Activated CD4-positive, alpha-beta T cell treated with anti-CD3 and anti-CD28 coated beads for 1 hour (primary cell): ENCODE measurements at regions not wholly inside any gene's neighbourhood (a gene's known extent, or its start where the extent isn't known, plus 50 kb on each side); places are given as distances from the start of the nearest gene placed in this dataset.

Source experiments
- DNase-seq: peaks from one replicate; pipeline ENCODE4 v3.0.0-alpha.2; 2020

GRCh38 chr5:133760532-133760931, 148.2 kb upstream of the FSTL4 start:
- DNase-seq: no peak

- no peak for DNase-seq
Measured at GRCh38 chr5:133758641-133759040, 146.3 kb upstream of the FSTL4 start.

- DNase-seq: no peak
Measured at GRCh38 chr5:133757396-133757945, 145.1 kb upstream of the FSTL4 start.

GRCh38 chr5:133756756-133757155, 144.4 kb upstream of the FSTL4 start:
- DNase-seq: no peak

- DNase-seq: no peak
Measured at GRCh38 chr5:133756036-133756435, 143.7 kb upstream of the FSTL4 start.

GRCh38 chr5:133754575-133755169, 142.3 kb upstream of the FSTL4 start:
- no peak for DNase-seq

- DNase-seq: no peak
Measured at GRCh38 chr5:133753856-133754255, 141.5 kb upstream of the FSTL4 start.

- no peak for DNase-seq
Measured at GRCh38 chr5:133751846-133752245, 139.5 kb upstream of the FSTL4 start.

- no peak for DNase-seq
Measured at GRCh38 chr5:133751421-133751820, 139.1 kb upstream of the FSTL4 start.

GRCh38 chr5:133750856-133751255, 138.5 kb upstream of the FSTL4 start:
- no peak for DNase-seq

GRCh38 chr5:133750356-133750755, 138.0 kb upstream of the FSTL4 start:
- DNase-seq: no peak

GRCh38 chr5:133749331-133749985, 137.1 kb upstream of the FSTL4 start:
- no peak for DNase-seq

- DNase-seq: no peak
Measured at GRCh38 chr5:133746834-133747233, 134.5 kb upstream of the FSTL4 start.

GRCh38 chr5:133744960-133745308, 132.6 kb upstream of the FSTL4 start:
- DNase-seq: no peak

GRCh38 chr5:133744051-133744959, 132.0 kb upstream of the FSTL4 start:
- DNase-seq: no peak

- no peak for DNase-seq
Measured at GRCh38 chr5:133742431-133742988, 130.2 kb upstream of the FSTL4 start.

- DNase-seq: no peak
Measured at GRCh38 chr5:133741818-133742355, 129.5 kb upstream of the FSTL4 start.

GRCh38 chr5:133741396-133741795, 129.1 kb upstream of the FSTL4 start:
- DNase-seq: no peak

GRCh38 chr5:133739181-133739780, 126.9 kb upstream of the FSTL4 start:
- DNase-seq: no peak

GRCh38 chr5:133738271-133738670, 125.9 kb upstream of the FSTL4 start:
- DNase-seq: no peak

- DNase-seq: no peak
Measured at GRCh38 chr5:133736512-133736911, 124.2 kb upstream of the FSTL4 start.

GRCh38 chr5:133735346-133735745, 123.0 kb upstream of the FSTL4 start:
- no peak for DNase-seq

GRCh38 chr5:133734916-133735315, 122.6 kb upstream of the FSTL4 start:
- DNase-seq: no peak
